C4-2B (cell line): ENCODE measurements at regions not wholly inside any gene's neighbourhood (a gene's known extent, or its start where the extent isn't known, plus 50 kb on each side); places are given as distances from the start of the nearest gene placed in this dataset.

Experiments
- ZFX ChIP-seq: fragments of 450-650 bp; IDR thresholded peaks from 2 replicates; pipeline ENCODE4 v1.6.1; 2017
- TF ChIP-seq, protein P1 (sequence below): fragments of 450-650 bp; conservative IDR thresholded peaks from 2 replicates; pipeline ENCODE4 v1.5.1; 2017; ENCODE audit warnings: mild to moderate bottlenecking

GRCh38 chrX:88101968-88102367 is 584.4 kb downstream of the KLHL4 start:
- TF ChIP-seq, protein P1, sequence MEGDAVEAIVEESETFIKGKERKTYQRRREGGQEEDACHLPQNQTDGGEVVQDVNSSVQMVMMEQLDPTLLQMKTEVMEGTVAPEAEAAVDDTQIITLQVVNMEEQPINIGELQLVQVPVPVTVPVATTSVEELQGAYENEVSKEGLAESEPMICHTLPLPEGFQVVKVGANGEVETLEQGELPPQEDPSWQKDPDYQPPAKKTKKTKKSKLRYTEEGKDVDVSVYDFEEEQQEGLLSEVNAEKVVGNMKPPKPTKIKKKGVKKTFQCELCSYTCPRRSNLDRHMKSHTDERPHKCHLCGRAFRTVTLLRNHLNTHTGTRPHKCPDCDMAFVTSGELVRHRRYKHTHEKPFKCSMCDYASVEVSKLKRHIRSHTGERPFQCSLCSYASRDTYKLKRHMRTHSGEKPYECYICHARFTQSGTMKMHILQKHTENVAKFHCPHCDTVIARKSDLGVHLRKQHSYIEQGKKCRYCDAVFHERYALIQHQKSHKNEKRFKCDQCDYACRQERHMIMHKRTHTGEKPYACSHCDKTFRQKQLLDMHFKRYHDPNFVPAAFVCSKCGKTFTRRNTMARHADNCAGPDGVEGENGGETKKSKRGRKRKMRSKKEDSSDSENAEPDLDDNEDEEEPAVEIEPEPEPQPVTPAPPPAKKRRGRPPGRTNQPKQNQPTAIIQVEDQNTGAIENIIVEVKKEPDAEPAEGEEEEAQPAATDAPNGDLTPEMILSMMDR: no peak
- no peak for TF ChIP-seq ZFX
